ENCODE measurements at regions not wholly inside any gene's neighbourhood (a gene's known extent, or its start where the extent isn't known, plus 50 kb on each side); places are given as distances from the start of the nearest gene placed in this dataset.

DNA sequence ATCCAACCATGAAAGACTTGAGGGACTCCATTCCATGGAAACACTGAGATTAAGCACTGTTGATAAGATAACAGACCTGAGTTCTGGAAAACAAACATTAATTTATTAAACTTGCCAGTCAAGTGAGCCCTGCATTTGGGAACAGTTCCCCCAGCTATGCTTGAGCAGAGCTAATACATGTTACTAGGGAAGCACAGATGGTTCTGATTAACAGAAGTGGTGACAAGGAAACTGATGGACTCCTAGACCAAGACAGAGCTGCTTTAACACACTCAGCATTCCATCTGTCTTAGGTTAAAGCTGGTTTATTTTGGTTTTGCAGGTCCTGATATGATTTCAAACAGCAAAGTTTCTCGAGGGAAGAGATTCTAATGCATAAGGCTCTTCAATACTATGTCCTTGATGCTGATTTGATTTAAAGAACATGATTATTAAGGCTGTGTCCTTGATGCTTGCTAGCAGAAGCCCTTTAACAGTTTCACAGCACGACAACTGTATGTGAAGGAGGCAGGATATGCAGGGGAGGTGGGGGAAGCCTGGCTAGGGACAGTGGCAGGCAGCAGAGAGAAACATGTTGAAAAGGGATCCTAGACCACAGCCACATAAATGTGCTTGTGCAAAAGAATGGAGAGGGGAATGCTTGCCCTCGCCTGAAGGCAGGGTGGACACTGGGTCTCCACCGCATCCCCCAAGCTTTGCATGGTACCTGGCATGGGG, 66.2 kb downstream of the ACTBL2 start:
- DNase-seq (ENCODE audit: low read depth), result peak; percentile 93
- no peak overlapping the region for H3K4me3 ChIP-seq (ENCODE audit: low read length)

GRCh38 chr5:57414857-57415256, 67.8 kb downstream of the ACTBL2 start:
- peak; percentile 9 for DNase-seq (ENCODE audit: low read depth)
- H3K4me3 ChIP-seq (ENCODE audit: low read length), result no peak overlapping the region
- TF ChIP-seq, protein P1, sequence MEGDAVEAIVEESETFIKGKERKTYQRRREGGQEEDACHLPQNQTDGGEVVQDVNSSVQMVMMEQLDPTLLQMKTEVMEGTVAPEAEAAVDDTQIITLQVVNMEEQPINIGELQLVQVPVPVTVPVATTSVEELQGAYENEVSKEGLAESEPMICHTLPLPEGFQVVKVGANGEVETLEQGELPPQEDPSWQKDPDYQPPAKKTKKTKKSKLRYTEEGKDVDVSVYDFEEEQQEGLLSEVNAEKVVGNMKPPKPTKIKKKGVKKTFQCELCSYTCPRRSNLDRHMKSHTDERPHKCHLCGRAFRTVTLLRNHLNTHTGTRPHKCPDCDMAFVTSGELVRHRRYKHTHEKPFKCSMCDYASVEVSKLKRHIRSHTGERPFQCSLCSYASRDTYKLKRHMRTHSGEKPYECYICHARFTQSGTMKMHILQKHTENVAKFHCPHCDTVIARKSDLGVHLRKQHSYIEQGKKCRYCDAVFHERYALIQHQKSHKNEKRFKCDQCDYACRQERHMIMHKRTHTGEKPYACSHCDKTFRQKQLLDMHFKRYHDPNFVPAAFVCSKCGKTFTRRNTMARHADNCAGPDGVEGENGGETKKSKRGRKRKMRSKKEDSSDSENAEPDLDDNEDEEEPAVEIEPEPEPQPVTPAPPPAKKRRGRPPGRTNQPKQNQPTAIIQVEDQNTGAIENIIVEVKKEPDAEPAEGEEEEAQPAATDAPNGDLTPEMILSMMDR (conservative IDR thresholded peaks at IDR 0.05; ENCODE audit: low read length), result no peak

More for the DNA sequence above, 66.2 kb downstream of the ACTBL2 start:
- TF ChIP-seq, protein P1 (conservative IDR thresholded peaks at IDR 0.05; ENCODE audit: low read length), result no peak

DNA sequence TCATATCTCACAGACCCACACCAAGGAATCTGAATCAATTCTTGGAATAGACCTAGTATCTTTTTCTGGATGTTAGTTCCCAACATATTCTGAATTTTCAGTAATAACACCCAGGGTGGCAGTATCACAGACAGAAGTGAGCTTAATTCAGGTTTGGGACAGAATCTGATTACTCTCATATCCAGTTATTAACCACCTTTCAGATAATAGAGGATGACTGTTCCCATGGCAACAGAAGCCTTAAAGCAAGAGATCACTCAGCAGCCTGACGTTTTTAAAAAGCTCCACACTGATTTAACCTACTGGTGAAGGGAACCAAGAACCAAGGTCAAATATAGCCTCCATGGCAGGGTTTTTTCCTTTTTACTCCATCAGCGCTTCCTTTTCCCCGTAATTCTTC, 68.4 kb downstream of the ACTBL2 start:
- TF ChIP-seq, protein P1 (conservative IDR thresholded peaks at IDR 0.05; ENCODE audit: low read length), result no peak
- no peak for DNase-seq (ENCODE audit: low read depth)
- H3K4me3 ChIP-seq (ENCODE audit: low read length), result no peak overlapping the region

GRCh38 chr5:57413145-57413544, 69.5 kb downstream of the ACTBL2 start:
- DNase-seq (ENCODE audit: low read depth), result no peak
- no peak overlapping the region for H3K4me3 ChIP-seq (ENCODE audit: low read length)
- TF ChIP-seq, protein P1 (conservative IDR thresholded peaks at IDR 0.05; ENCODE audit: low read length), result no peak

DNA sequence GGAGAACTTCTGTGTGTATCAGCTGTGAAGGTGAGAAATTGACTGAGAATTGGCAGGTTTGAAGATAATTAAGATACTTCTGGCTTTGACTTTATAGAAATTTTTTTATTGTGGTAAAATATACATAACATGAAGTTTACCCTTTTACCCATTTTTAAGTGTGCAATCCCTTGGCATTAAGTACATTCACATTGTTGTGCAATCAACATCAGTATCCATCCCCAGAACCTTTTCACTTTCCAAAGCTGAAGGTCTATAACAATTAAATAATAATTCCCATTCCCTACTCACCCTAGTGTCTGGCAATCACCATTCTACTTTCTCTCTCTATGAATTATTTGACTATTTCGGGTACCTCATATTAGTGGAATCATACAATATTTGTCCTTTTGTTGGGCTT, 69.9 kb downstream of the ACTBL2 start:
- TF ChIP-seq, protein P1 (conservative IDR thresholded peaks at IDR 0.05; ENCODE audit: low read length), result no peak
- no peak for DNase-seq (ENCODE audit: low read depth)
- H3K4me3 ChIP-seq (ENCODE audit: low read length), result no peak overlapping the region

DNA sequence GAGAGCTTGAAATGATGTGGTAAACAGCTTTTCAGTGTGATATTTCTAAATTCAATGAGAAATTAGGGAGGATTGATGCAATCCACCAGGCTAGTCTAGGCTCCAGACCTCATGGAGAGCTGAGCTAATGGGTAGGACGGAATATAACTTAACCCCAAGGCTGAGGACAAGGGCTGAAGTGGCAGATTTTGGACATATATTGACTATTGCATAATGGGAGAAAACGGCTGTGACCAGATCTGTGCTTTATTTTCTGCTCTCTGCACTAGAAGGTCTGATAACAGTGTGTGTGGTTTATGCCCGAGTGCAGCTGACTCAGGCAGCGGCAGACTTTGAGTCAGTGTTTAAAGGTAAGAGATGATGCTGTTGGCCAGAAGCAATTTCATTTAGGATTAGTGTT, 70.6 kb downstream of the ACTBL2 start:
- H3K4me3 ChIP-seq (ENCODE audit: low read length), result no peak overlapping the region
- peak; percentile 34 for DNase-seq (ENCODE audit: low read depth)
- TF ChIP-seq, protein P1 (conservative IDR thresholded peaks at IDR 0.05; ENCODE audit: low read length), result no peak
